Nephron (organoid): ENCODE measurements at regions not wholly inside any gene's neighbourhood (a gene's known extent, or its start where the extent isn't known, plus 50 kb on each side); places are given as distances from the start of the nearest gene placed in this dataset.
A peak's percentile ranks its signal among the peaks of the same experiment; 100 is the strongest.

Experiments
- H3K27ac Mint-ChIP-seq, 3 experiments: 2 replicates each; pipeline ENCODE4 v1.8.0; 2020; ENCODE audit warnings: mixed read lengths in 3 of 3, mild to moderate bottlenecking in 2 of 3, moderate library complexity in 1 of 3
- H3K27me3 Mint-ChIP-seq: 2 replicates; pipeline ENCODE4 v1.8.0; 2021; ENCODE audit warnings: low read depth, mild to moderate bottlenecking, moderate library complexity, mixed read lengths
- H3K36me3 Mint-ChIP-seq: 2 replicates; pipeline ENCODE4 v1.8.0; 2020; ENCODE audit warnings: low read depth, mixed read lengths
- H3K4me1 Mint-ChIP-seq: 2 replicates; pipeline ENCODE4 v1.8.0; 2020; ENCODE audit warnings: mixed read lengths
- H3K4me3 Mint-ChIP-seq, 3 experiments: 2 replicates each; pipeline ENCODE4 v1.8.0; 2020; ENCODE audit warnings: mild to moderate bottlenecking in 3 of 3, mixed read lengths in 3 of 3, moderate library complexity in 2 of 3
- H3K9me3 Mint-ChIP-seq: 2 replicates; pipeline ENCODE4 v1.8.0; 2020; ENCODE audit warnings: mixed read lengths
- TF ChIP-seq, protein P1 (sequence below), 3 experiments: fragments of 200-600 bp; sonication (generic); IDR thresholded peaks; one replicate each; pipeline ENCODE4 v1.5.0; 2021; ENCODE audit warnings: antibody characterized with exemption in 3 of 3; ENCODE audit not compliant: unreplicated experiment in 3 of 3

DNA sequence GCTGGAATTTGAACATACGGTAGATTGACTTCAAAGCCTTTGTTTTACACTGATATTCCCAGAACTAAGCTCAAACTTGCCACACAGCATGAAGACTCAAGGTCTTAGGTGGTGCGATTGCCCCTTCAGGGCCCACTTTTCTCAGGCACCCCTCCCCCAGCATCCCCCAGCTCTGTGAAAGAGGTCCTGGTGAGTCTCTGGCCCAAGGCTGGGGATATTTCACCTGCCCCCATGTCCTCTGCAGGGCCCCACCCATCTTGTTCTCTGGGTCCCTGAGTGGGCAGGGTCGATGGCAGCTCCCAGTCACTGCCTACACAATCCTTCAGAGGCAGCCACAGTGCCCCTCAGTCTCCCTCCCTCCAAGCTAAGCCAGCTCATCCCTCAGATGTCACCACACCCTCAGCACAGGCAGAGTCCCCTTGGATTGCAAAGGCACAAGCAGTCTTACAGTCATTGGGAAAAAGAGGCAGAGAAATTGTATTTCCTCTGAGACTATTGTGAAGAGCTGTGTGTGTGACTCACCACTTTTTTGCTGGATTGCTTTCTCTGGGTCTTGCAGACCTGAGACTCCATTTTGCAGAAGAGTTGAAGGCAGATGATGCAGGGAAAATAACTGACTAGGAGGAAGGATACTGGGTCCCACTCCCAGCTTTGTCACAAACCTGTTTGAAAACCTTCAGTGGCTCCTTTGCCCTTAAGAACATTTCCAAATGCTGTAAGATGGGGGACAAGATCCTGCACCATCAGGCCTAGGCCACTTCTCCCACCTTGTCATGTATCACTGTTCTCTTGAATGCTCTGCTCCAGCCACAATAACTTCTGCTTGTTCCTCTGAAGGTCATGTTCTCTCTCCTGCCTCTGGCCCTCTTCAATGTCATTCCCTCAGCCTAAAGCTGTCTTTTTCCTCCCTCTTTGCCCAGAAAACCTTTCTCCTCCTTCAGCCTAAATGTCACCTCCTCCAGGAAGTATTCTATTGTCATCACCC, 119.1 kb upstream of the GRIK3 start:
- Mint-ChIP-seq H3K9me3 (no peaks in the 10 kb centered on the region), H3K27ac (no peak overlapping the region), H3K4me3 (peak overlapping the region in 1 of 3 experiments; percentile 7), H3K27me3 (peaks cover 34% of the 10 kb centered on the region), H3K4me1 (no peaks in the 10 kb centered on the region), H3K36me3 (no peaks in the 10 kb centered on the region)
- TF ChIP-seq, protein P1, sequence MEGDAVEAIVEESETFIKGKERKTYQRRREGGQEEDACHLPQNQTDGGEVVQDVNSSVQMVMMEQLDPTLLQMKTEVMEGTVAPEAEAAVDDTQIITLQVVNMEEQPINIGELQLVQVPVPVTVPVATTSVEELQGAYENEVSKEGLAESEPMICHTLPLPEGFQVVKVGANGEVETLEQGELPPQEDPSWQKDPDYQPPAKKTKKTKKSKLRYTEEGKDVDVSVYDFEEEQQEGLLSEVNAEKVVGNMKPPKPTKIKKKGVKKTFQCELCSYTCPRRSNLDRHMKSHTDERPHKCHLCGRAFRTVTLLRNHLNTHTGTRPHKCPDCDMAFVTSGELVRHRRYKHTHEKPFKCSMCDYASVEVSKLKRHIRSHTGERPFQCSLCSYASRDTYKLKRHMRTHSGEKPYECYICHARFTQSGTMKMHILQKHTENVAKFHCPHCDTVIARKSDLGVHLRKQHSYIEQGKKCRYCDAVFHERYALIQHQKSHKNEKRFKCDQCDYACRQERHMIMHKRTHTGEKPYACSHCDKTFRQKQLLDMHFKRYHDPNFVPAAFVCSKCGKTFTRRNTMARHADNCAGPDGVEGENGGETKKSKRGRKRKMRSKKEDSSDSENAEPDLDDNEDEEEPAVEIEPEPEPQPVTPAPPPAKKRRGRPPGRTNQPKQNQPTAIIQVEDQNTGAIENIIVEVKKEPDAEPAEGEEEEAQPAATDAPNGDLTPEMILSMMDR (IDR thresholded peaks at IDR 0.05; ENCODE audit: unreplicated experiment in 3 of 3): no peak

DNA sequence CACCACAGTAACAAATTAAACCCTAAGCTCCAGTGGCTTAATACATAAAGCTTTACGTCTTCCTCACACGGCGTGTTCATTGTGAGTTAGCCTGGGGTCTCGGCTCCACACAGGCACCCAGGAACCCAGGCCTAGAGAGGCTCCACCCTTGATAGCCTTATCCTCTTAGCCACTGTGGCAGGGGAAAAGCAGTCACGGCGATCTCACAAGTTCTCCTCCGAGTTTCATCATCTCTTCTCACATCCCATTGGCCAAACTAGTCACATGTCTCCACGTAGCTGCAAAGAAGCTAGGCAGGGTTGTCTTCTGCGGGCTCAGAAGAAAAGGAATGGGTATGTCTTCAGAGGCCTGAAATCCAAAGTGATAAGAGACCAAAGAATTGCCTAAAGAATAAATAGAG, 122.3 kb upstream of the GRIK3 start:
- Mint-ChIP-seq H3K4me3 (no peak overlapping the region), H3K27me3 (peaks cover 35% of the 10 kb centered on the region), H3K4me1 (no peaks in the 10 kb centered on the region), H3K27ac (no peak overlapping the region), H3K9me3 (peaks cover 6% of the 10 kb centered on the region), H3K36me3 (no peaks in the 10 kb centered on the region)
- TF ChIP-seq, protein P1 (IDR thresholded peaks at IDR 0.05; ENCODE audit: unreplicated experiment in 3 of 3): no peak

DNA sequence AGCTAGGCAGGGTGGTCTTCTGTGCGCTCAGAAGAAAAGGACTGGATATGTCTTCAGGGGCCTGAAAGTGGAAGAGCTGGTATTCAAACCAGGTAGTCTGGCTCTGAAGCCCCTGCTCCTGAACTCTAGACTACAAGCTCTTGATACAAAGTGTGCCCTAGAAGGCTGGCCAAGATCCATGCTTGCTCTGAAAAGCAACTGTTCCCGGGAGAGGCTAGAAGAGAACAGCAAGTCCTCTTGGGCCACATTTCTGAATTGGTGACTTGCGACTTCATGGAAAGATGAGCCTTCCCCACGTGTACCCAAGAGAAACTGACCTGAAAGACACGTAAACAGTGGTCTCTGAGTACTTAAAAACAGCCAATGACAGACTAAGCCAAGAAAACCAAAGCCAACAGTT, 123.3 kb upstream of the GRIK3 start:
- Mint-ChIP-seq H3K4me1 (no peaks in the 10 kb centered on the region), H3K27ac (no peak overlapping the region), H3K36me3 (no peaks in the 10 kb centered on the region)

DNA sequence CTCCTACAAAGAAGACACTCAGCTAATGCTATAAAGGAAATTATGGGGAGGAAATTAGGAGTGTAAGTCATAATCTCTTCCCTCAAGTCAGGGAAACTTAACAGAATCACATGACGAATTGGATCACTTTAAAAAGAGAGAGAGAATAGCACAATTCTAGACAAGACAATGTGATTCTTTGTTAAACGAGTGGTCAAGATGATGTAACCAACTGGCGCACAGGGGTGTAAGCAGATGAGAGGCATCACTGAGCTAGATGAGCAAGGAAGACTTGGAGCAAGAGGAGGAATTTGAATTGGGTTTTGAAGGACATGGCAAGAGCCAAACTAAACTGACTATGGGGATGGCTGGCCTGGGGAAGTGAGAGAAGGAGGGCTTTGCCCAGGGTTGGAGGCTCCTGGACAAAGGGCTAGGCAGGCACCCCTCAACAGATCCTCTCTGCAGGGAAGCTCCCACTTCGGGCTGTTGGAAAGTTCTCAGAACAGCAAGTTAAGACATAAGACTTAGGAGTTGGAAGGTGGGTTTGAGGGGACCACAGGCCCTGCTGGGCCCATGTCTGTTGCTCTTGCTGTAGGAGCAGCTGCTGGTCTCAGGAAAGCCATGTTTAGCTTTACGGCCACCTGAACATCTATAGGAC, 123.9 kb upstream of the GRIK3 start:
- Mint-ChIP-seq H3K4me1 (no peaks in the 10 kb centered on the region), H3K4me3 (no peak overlapping the region), H3K36me3 (no peaks in the 10 kb centered on the region), H3K27me3 (peaks cover 25% of the 10 kb centered on the region), H3K9me3 (peaks cover 14% of the 10 kb centered on the region), H3K27ac (no peak overlapping the region)
- TF ChIP-seq, protein P1 (IDR thresholded peaks at IDR 0.05; ENCODE audit: unreplicated experiment in 3 of 3): no peak

More for the DNA sequence above, 123.3 kb upstream of the GRIK3 start:
- peaks cover 31% of the 10 kb centered on the region for H3K27me3 Mint-ChIP-seq
- H3K9me3 Mint-ChIP-seq: peaks cover 10% of the 10 kb centered on the region
- H3K4me3 Mint-ChIP-seq: no peak overlapping the region
- TF ChIP-seq, protein P1 (IDR thresholded peaks at IDR 0.05; ENCODE audit: unreplicated experiment in 3 of 3): no peak

DNA sequence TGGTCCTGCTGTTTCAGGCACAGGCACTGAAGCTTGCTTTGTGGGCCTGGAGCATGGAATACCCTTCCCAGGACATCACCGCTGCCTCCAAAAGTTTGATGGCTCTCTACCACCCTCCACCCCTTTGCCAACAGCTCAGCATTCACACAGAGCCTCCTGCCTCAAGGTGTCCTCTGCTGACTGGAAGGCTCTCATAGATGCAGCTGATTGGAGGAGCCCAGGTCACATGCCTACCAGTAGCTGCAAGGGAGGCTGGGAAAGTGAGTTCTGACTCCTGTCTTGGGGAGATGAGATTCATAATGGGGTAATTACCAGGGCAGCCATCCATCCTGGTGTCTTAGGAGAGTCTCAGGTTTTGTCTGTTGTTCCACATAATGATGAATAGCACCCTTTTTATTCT, 124.8 kb upstream of the GRIK3 start:
- Mint-ChIP-seq H3K4me1 (no peaks in the 10 kb centered on the region), H3K27me3 (peaks cover 18% of the 10 kb centered on the region), H3K4me3 (no peak overlapping the region), H3K36me3 (no peaks in the 10 kb centered on the region), H3K27ac (no peak overlapping the region), H3K9me3 (peaks cover 14% of the 10 kb centered on the region)
- TF ChIP-seq, protein P1 (IDR thresholded peaks at IDR 0.05; ENCODE audit: unreplicated experiment in 3 of 3): no peak
